ENCODE measurements at regions not wholly inside any gene's neighbourhood (a gene's known extent, or its start where the extent isn't known, plus 50 kb on each side); places are given as distances from the start of the nearest gene placed in this dataset.

DNA sequence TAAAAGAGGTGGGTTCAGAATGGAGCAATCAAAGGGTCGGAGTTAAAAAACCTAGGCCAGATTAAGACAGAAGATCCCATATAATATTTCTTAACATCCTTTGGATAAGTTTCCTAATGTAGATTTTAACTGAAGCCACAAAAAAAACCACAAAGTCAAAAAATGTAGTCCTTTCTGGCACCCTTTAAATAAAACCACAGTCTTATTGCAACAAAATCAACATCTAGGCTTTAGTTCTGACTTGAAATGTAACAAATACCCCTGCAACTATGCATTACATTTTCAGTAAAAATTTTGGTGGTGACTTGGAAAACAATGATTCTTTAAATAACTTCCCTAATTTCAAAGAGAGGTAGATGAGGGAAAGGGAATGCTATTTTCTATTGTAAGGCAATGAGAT lies 109.2 kb downstream of the PSAT1 start:
- TF ChIP-seq, protein P1, sequence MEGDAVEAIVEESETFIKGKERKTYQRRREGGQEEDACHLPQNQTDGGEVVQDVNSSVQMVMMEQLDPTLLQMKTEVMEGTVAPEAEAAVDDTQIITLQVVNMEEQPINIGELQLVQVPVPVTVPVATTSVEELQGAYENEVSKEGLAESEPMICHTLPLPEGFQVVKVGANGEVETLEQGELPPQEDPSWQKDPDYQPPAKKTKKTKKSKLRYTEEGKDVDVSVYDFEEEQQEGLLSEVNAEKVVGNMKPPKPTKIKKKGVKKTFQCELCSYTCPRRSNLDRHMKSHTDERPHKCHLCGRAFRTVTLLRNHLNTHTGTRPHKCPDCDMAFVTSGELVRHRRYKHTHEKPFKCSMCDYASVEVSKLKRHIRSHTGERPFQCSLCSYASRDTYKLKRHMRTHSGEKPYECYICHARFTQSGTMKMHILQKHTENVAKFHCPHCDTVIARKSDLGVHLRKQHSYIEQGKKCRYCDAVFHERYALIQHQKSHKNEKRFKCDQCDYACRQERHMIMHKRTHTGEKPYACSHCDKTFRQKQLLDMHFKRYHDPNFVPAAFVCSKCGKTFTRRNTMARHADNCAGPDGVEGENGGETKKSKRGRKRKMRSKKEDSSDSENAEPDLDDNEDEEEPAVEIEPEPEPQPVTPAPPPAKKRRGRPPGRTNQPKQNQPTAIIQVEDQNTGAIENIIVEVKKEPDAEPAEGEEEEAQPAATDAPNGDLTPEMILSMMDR (IDR thresholded peaks at IDR 0.05; ENCODE audit: insufficient read depth, low read length, poor library complexity, severe bottlenecking) = no peak
- TF ChIP-seq EZH2phosphoT487 (conservative IDR thresholded peaks at IDR 0.05; ENCODE audit: low read length) = no peak
